OCI-LY1 (cell line): ENCODE measurements at regions not wholly inside any gene's neighbourhood (a gene's known extent, or its start where the extent isn't known, plus 50 kb on each side); places are given as distances from the start of the nearest gene placed in this dataset.

Experiments used
- CTCF ChIP-seq: fragments of 200-600 bp; sonication (generic), shearing (Covaris generic); IDR thresholded peaks from 2 replicates; pipeline ENCODE4 v1.5.1; 2017; ENCODE audit warnings: mild to moderate bottlenecking, antibody characterized with exemption, low read length, moderate library complexity, mixed read lengths
- EZH2 ChIP-seq: fragments of 200-600 bp; sonication (generic), shearing (Covaris generic); IDR thresholded peaks from 2 replicates; pipeline ENCODE4 v1.8.0; 2017; ENCODE audit warnings: borderline replicate concordance, mixed run types, mild to moderate bottlenecking, antibody characterized with exemption, low read length, moderate library complexity, mixed read lengths

GRCh38 chr3:115323380-115323779 lies 176.3 kb upstream of the ZBTB20 start:
- no peak for TF ChIP-seq CTCF
- no peak for TF ChIP-seq EZH2
